Neural cell (in vitro differentiated cells): ENCODE measurements at regions not wholly inside any gene's neighbourhood (a gene's known extent, or its start where the extent isn't known, plus 50 kb on each side); places are given as distances from the start of the nearest gene placed in this dataset.

Experiments
- H2AFZ ChIP-seq: fragments of 200-600, 300-800 bp; sonication (generic), shearing (Covaris generic); 2 replicates; pipeline ENCODE4 v1.6.0; 2014; ENCODE audit warnings: low read depth, mild to moderate bottlenecking, antibody characterized with exemption, low read length, moderate library complexity
- H3F3A ChIP-seq: fragments of 200-600 bp; shearing (Covaris generic); 2 replicates; pipeline ENCODE4 v1.6.1; 2016; ENCODE audit warnings: mild to moderate bottlenecking, moderate library complexity, mixed read lengths, antibody characterized with exemption, low read length; ENCODE audit not compliant: insufficient read depth, poor library complexity, severe bottlenecking
- H3K27ac ChIP-seq: fragments of 200-600, 300-800 bp; sonication (generic), shearing (Covaris generic); 2 replicates; pipeline ENCODE4 v1.5.1; 2014; ENCODE audit warnings: mild to moderate bottlenecking, low read length, moderate library complexity
- H3K27me3 ChIP-seq: fragments of 300-800, 200-600 bp; sonication (generic), shearing (Covaris generic); 2 replicates; pipeline ENCODE4 v1.6.0; 2014; ENCODE audit warnings: mild to moderate bottlenecking, low read depth, low read length, moderate library complexity; ENCODE audit not compliant: insufficient read depth
- H3K36me3 ChIP-seq: fragments of 300-800, 200-600 bp; sonication (generic), shearing (Covaris generic); 2 replicates; pipeline ENCODE4 v1.5.1; 2014; ENCODE audit warnings: mild to moderate bottlenecking, antibody characterized with exemption, low read length, moderate library complexity; ENCODE audit not compliant: insufficient read depth
- H3K4me2 ChIP-seq: fragments of 300-800, 200-600 bp; sonication (generic), shearing (Covaris generic); 2 replicates; pipeline ENCODE4 v1.6.0; 2014; ENCODE audit warnings: mild to moderate bottlenecking, low read length
- H3K4me3 ChIP-seq: fragments of 300-800, 200-600 bp; sonication (generic), shearing (Covaris generic); 2 replicates; pipeline ENCODE4 v1.5.1; 2014; ENCODE audit warnings: mild to moderate bottlenecking, low read length, moderate library complexity
- H3K79me2 ChIP-seq: fragments of 200-600 bp; shearing (Covaris generic); replicated peaks from 2 replicates; pipeline ENCODE4 v1.6.0; 2014; ENCODE audit warnings: mild to moderate bottlenecking, low read length, moderate library complexity; ENCODE audit not compliant: insufficient read depth
- H3K9ac ChIP-seq: fragments of 300-800, 200-600 bp; sonication (generic), shearing (Covaris generic); 2 replicates; pipeline ENCODE4 v1.6.1; 2016; ENCODE audit warnings: mild to moderate bottlenecking, low read length, mixed read lengths
- H3K9me2 ChIP-seq: fragments of 200-600 bp; shearing (Covaris generic); 2 replicates; pipeline ENCODE4 v1.6.1; 2016; ENCODE audit warnings: mild to moderate bottlenecking, low read length, mixed read lengths; ENCODE audit not compliant: insufficient read depth
- H3K9me3 ChIP-seq: fragments of 200-600, 300-800 bp; sonication (generic), shearing (Covaris generic); 2 replicates; pipeline ENCODE4 v1.6.1; 2016; ENCODE audit warnings: mild to moderate bottlenecking, mixed run types, low read length, moderate library complexity, mixed read lengths
- H4K20me1 ChIP-seq: fragments of 200-600 bp; shearing (Covaris generic); 2 replicates; pipeline ENCODE4 v1.6.1; 2016; ENCODE audit warnings: mild to moderate bottlenecking, mixed run types; ENCODE audit not compliant: insufficient read depth
- CTCF ChIP-seq: fragments of 450-650 bp; IDR thresholded peaks from 2 replicates; pipeline ENCODE4 v1.5.1; 2014; ENCODE audit warnings: antibody characterized with exemption, mild to moderate bottlenecking, moderate library complexity; ENCODE audit not compliant: poor library complexity, severe bottlenecking
- EP300 ChIP-seq: fragments of 450-650 bp; conservative IDR thresholded peaks from 2 replicates; pipeline ENCODE4 v1.6.1; 2014; ENCODE audit warnings: antibody characterized with exemption, mild to moderate bottlenecking, moderate library complexity; ENCODE audit not compliant: poor library complexity, severe bottlenecking
- MXI1 ChIP-seq: fragments of 450-650 bp; conservative IDR thresholded peaks from 2 replicates; pipeline ENCODE4 v1.6.1; 2014; ENCODE audit warnings: antibody characterized with exemption, mild to moderate bottlenecking; ENCODE audit not compliant: poor library complexity, severe bottlenecking
- POLR2AphosphoS5 ChIP-seq: IDR thresholded peaks from 2 replicates; pipeline ENCODE4 v1.6.1; 2012
- RAD21 ChIP-seq: fragments of 450-650 bp; conservative IDR thresholded peaks from 2 replicates; pipeline ENCODE4 v1.6.1; 2014; ENCODE audit warnings: antibody characterized with exemption, mild to moderate bottlenecking, moderate library complexity
- SMC3 ChIP-seq: fragments of 450-650 bp; conservative IDR thresholded peaks from 2 replicates; pipeline ENCODE4 v1.6.1; 2014; ENCODE audit warnings: antibody characterized with exemption, mild to moderate bottlenecking, moderate library complexity; ENCODE audit not compliant: poor library complexity
- TAF1 ChIP-seq: IDR thresholded peaks from 2 replicates; pipeline ENCODE4 v1.6.1; 2012; ENCODE audit warnings: low read depth

- Histone ChIP-seq H3K9me2 (no peaks in the 10 kb centered on the region), H3K9me3 (no peaks in the 10 kb centered on the region), H3K27ac (no peak overlapping the region), H3K79me2 (no peaks in the 10 kb centered on the region), H3K27me3 (no peaks in the 10 kb centered on the region), H3K9ac (no peak overlapping the region), H3K4me3 (no peak overlapping the region), H2AFZ (no peak overlapping the region), H3K4me2 (no peak overlapping the region), H3K36me3 (no peaks in the 10 kb centered on the region), H4K20me1 (no peaks in the 10 kb centered on the region), H3F3A (no peaks in the 10 kb centered on the region)
- TF ChIP-seq POLR2AphosphoS5 (no peak), TAF1 (no peak), EP300 (no peak), CTCF (no peak)
Observed at GRCh38 chr3:176587089-176587488, 610.2 kb downstream of the TBL1XR1 start.

- H3K9me2 ChIP-seq, result no peaks in the 10 kb centered on the region
- no peaks in the 10 kb centered on the region for H4K20me1 ChIP-seq
- no peak overlapping the region for H2AFZ ChIP-seq
- no peaks in the 10 kb centered on the region for H3K9me3 ChIP-seq
- H3K27ac ChIP-seq, result no peak overlapping the region
- H3K4me2 ChIP-seq, result no peak overlapping the region
- H3K9ac ChIP-seq, result no peak overlapping the region
- no peaks in the 10 kb centered on the region for H3K36me3 ChIP-seq
- H3F3A ChIP-seq, result no peaks in the 10 kb centered on the region
- TF ChIP-seq TAF1 (no peak), CTCF (no peak), RAD21 (no peak), MXI1 (no peak)
- no peaks in the 10 kb centered on the region for H3K79me2 ChIP-seq
- H3K4me3 ChIP-seq, result no peak overlapping the region
- H3K27me3 ChIP-seq, result no peaks in the 10 kb centered on the region
Observed at GRCh38 chr3:176584413-176585176, 612.7 kb downstream of the TBL1XR1 start.

- Histone ChIP-seq H3F3A (no peaks in the 10 kb centered on the region), H4K20me1 (no peaks in the 10 kb centered on the region), H3K36me3 (no peaks in the 10 kb centered on the region), H3K9me3 (no peaks in the 10 kb centered on the region), H3K27me3 (no peaks in the 10 kb centered on the region), H3K4me3 (no peak overlapping the region), H3K27ac (no peak overlapping the region), H2AFZ (no peak overlapping the region), H3K4me2 (no peak overlapping the region), H3K9me2 (no peaks in the 10 kb centered on the region), H3K9ac (no peak overlapping the region), H3K79me2 (no peaks in the 10 kb centered on the region)
- TF ChIP-seq RAD21 (no peak), SMC3 (no peak)
Observed at GRCh38 chr3:176583956-176584355, 613.3 kb downstream of the TBL1XR1 start.
